NCI-H187 treated with DMSO at 0.1 percent for 48 hours (cell line): ENCODE measurements at regions not wholly inside any gene's neighbourhood (a gene's known extent, or its start where the extent isn't known, plus 50 kb on each side); places are given as distances from the start of the nearest gene placed in this dataset.

Source experiments
- DNase-seq: peaks from one replicate; lab custom pipeline; 2025; lab: John Stamatoyannopoulos, UW

GRCh38 chr1:234670967-234671626, 61.1 kb upstream of the IRF2BP2 start:
- no peak for DNase-seq

GRCh38 chr1:234669499-234669898, 59.5 kb upstream of the IRF2BP2 start:
- no peak for DNase-seq

- no peak for DNase-seq
Measured at GRCh38 chr1:234668577-234668955, 58.6 kb upstream of the IRF2BP2 start.

GRCh38 chr1:234667600-234668576, 57.9 kb upstream of the IRF2BP2 start:
- DNase-seq, result no peak

GRCh38 chr1:234666761-234667160, 56.8 kb upstream of the IRF2BP2 start:
- no peak for DNase-seq

- DNase-seq, result peak; percentile 2
Measured at GRCh38 chr1:234665975-234666605, 56.1 kb upstream of the IRF2BP2 start.

GRCh38 chr1:234662148-234662547, 52.2 kb upstream of the IRF2BP2 start:
- no peak for DNase-seq

- DNase-seq, result no peak
Measured at GRCh38 chr1:234661317-234661928, 51.4 kb upstream of the IRF2BP2 start.

- no peak for DNase-seq
Measured at GRCh38 chr1:234660536-234661316, 50.7 kb upstream of the IRF2BP2 start.
